Stimulated activated CD4-positive, alpha-beta T cell treated with anti-CD3 and anti-CD28 coated beads, Interleukin-2, amount 100 ng/mL, for 24 hours (primary cell): ENCODE measurements at regions not wholly inside any gene's neighbourhood (a gene's known extent, or its start where the extent isn't known, plus 50 kb on each side); places are given as distances from the start of the nearest gene placed in this dataset.

Experiments used
- DNase-seq, 2 donors: peaks; one replicate each; pipeline ENCODE4 v3.0.0-alpha.2; 2020

DNA sequence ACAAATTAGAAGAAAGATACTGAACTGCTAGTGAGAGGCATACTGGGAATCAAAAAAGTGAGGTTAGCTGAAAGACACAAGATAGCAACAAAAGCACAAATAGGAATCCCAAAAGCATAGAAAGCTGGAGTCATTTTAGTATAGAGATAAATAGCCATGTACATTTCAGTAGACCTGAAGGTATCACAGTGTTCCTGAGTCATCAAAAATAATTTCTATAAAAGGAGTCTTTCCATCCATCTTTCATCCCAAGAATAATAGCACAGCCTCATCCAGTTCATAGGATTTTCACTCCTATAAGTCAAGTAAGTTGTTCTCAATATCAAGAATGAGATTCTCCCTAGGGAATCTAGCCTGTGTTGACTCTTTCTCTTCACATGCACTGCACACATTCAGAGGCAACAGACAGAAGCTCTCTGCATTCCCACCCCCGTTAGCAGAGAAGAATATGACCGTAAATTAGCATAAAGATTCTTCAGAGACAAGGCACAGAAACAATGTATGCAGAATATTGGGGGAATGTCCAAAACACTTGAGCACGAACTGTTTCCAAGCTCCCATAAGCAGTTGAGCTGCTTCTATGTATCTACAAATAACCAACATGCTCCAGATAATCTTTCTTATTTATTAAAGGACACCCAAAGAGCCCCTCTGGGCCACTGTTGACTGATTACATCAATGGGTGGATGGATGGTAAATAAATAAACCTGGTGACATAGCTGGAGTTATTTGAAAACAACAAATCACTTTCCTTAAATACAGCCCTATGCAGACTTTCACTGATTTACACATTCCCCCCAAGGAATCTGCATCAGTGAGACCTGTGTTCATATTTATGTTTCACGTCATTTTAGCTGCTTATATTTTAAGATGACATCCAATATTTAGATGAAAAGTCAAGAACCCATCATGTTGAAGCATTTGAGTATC lies 174.5 kb upstream of the PKDCC start:
- no peak for DNase-seq

DNA sequence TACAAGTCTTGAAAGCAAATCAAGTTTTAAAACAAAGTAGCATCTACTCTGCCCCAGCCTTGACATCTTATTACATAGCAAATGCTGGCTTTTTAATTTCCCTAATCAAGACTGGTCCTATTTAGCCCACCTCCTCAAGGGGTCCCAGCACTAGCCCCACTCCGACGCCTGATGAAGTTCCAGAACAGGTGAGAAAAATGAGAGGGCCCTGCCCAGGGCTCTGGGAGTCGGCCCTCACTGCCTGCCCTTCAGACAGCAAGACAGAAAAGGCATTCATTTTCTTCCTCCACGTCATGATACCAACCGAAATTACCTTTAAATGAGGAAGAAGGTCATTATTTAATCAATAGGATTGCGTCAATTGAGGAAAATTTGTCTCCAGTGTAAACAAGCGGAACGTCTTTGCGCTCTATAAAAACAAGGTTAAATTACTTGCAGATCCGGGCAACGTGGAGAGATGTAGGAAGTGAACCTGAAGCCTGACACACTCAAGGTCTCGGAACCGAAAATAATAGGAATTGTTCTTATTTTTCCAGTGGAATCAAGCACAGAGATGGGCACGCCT lies 170.6 kb upstream of the PKDCC start:
- no peak for DNase-seq

DNA sequence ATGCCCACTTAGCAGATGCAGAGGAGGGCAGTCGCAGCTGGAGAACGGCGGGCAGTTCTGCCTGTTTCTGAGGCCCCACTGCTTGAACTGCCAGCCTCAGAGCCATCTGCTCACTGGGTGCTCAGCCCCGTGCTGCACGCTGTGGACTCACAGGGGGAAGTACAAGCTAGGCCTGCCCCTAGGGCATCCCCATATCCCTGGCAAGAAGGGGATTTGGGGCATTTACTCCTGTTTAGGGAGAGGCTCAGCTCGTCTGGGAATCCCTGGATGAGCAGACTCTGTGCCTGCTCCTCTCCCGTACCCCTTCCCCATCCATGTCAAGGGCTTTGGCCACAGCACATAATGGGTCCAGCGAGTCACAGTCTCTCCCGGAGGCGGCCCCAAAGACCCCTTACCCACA lies 169.8 kb upstream of the PKDCC start:
- no peak for DNase-seq

DNA sequence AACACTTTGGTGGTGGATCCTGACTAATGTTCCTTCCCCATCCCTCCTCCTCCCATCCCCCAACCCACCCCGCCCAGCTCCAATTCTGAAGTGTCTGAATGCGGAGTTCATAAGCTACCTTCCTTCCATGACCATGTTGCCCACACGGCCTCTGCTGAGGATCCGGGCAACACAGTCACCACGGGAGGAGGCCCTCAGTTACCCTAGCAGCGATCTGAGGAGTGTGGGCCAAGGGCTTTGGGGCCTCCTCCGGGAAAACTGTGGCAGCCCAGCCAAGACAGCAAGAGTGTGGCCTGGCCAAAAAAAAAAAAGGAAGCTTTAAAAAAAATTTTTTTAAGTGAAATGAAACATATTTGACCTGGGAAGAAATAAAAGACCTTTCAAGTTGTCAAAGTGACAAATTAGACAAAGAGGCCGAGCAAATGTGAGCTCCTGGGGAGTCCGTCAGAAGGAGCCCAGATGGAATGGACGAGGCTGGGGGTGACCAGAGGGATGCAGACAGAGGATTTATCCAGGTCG lies 169.0 kb upstream of the PKDCC start:
- no peak for DNase-seq

DNA sequence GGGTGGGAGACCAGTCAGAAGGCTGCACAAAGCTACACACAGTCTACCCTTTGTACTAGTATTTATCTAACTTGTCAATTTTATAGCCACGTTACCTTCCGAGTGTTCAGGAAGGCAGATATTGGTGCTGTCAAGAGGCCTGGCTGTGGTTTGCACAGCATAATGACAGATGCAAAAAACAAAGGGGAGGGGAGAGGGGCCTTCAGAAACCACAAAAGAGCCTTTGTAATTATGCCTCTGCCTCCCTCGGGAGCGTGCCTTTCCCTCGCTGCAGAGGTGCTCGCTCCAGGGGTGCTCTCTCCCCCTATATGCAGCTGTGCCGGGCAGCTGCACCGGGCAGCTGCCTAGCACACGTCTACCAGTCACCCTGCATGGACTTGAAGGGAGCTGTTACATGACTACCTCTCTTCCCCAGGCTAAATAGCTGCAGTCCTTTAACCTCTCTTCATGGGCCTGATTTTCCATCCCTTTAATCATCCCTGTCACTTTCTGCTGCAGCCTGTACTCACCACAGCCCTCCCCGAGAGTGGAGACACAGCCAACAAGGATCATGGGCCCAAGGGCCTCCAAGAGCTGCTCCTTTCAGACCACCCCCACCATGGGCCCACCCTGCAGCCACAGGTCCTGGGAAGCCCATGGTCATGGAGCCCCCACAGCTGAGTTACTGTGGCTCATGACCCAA lies 168.4 kb upstream of the PKDCC start:
- no peak for DNase-seq

DNA sequence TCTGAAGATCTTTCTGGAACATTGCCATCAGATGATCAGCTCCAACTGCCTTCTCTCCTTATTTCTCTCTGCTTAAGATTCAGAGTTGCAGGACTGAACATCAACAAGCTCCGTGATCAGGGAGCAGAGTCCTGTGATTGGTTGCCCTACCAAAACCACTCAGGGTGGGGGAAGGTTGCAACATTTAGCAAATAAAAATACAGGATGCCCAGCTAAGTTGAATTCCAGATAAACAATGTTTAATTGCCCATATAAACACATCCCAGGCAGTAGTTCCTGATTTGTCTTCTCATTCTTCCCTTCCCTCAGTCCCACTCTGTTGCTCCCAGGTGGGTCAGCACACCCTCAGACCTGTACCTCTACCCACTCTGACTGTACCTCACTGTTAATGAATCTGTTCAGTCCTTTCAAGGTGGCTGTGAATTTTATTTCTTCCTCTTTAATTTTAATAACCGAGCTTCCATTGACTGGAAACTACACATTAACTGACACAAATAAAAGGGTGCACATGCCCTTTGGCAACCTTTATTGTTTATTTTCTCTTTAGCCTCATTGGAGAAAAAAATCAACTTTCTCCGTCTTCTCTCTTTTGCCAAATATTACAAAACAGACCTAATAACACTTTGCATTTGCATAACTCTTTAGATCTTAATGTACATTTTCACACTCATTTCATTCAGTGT lies 167.1 kb upstream of the PKDCC start:
- no peak for DNase-seq

DNA sequence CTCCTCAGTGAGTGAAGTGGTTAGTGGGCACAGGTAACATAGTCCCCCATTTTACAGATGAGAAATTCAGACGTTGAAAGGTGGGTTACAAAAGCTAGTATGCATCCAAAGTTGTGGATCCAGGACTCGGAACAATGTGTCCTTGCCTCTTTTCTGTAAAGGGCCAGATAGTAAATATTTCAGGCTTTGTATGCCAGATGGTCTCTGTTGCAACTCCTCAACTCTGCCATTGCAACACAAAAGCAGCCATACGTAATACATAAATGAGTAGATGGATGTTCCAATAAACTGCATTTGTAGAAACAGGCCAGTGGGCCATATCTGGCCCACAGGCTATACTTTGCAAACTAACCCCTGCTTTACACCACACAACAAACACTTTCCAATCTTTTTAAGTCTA lies 166.6 kb upstream of the PKDCC start:
- no peak for DNase-seq

DNA sequence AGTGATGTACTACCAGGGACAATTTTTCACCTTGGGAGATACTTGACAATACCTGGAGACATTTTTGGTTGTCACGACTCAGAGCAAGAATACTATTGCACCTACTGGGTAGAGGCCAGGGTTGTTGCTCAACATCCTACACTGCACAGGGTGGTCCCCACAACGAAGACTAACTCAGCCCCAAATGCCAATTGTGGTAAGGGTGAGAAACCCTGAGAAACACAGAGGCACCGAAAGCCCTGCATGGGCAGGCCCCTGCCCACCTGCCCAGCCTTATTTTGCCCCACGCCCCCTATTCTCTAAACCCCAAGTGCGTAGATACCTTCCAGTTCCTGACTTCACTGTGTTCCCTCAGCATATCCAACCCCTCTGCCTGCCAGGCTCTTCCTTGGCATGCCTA lies 163.1 kb upstream of the PKDCC start:
- no peak for DNase-seq

DNA sequence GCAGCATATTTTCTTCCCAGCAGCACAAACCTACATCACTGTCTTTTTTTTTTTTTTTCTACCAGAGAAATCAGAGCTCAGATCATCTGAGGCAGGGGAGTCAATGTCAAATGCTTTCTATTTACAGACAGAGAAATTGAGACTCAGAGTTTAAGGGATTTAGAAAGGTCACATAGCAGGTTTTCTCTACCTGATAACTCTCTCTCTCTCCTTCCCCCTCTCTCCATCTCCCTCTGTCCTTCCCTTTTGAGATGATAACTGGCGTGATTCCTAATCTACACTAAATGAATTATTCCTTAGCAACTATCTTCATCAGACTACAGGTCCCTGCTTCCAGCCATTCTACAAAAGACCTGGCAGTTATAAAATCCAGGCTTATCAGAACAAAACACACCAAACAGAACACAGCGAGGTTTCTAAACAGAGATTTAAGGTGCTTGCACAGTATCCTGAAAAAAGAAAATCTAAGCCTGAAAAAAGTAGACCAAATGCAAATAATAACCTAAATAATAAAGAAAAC lies 161.6 kb upstream of the PKDCC start:
- DNase-seq: no peak

DNA sequence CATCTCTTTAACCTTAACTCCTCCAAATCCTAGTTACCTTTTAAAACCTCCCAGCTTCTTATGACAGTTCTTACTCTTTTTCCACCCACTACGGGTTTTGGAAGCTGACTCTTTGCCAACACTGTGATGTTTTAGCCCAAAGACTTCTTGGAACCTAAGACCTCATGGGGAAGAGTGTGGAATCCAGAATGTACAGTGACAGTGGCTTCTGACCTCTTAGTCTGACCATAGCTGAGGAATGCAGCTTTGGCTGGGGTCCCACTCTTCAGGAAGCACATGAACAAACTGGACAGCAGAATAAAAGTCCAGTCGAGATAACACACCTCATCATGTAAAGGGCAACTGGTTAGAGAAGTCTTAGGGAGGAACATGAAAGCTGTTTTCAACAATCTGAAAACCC lies 161.1 kb upstream of the PKDCC start:
- no peak for DNase-seq

DNA sequence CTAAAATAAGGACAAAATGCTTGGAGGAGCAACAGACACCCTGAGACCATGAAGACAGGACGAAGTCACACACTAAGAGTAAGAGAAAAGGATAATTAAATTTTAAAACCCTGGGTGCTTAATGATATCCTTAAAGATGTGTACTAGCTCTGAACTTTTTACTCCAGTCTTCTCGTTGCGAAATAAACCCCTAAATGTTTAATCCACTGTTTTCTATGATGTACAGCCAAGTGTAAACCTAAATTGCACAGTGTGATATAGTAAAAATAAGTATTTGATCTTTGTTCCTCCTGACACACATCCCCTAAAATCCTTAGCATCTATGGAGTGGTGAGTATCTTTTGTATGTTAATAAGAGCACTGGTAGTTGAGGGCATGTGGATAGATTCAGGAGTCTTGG lies 157.5 kb upstream of the PKDCC start:
- no peak for DNase-seq

DNA sequence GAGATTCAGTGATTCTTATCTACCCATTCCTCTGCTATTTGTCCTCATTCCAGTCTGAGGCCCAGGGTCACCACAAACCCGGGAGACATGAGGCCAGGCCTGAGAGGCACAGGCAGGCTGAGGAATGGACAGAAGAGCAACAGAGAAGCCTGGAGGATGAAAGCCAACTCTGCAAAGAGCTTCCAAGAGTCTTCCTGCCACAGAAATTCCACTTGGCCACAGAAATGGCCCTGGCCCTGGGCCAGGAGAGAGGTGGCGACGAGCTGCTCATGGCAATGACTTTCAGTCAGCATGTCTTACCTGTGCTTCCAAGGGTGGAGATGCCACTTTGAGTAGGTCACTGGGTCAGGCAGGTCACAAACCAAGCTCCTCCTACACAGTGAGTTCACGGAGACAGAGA lies 155.3 kb upstream of the PKDCC start:
- no peak for DNase-seq

DNA sequence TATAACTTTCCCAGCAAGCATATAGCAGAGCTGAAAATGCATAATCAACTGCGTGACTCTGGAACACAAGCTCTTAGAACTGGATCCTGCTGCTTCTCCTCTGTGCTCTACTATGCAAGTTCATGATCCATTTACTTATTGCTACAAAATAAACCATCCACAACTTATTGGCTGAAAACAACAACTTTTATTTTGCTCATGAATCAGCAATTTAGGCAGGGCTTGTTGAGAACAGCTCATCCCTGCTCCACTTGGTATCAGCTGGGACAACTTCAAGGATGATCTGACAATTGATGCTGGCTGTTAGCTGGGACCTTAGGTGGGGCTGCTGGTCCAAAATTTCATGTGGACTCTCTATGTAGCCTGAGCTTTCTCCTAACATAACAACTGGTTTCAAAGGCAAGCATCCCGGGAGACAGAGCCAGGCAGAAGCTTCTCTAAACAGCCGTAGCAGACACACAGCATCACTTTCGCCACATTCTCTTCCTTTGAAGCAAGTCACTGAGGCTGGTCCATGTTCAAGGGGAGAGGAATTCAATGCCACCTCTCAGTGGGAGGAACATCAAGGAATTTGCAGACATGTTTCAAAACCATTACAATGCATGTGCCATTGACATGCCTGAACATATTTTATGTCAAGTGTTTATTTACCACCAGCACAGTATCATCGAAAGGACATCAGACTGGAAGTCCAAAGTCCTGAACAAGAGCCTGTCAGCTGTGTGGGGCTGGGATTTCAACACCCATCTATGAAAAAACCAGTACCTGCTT lies 153.1 kb upstream of the PKDCC start:
- DNase-seq: no peak

DNA sequence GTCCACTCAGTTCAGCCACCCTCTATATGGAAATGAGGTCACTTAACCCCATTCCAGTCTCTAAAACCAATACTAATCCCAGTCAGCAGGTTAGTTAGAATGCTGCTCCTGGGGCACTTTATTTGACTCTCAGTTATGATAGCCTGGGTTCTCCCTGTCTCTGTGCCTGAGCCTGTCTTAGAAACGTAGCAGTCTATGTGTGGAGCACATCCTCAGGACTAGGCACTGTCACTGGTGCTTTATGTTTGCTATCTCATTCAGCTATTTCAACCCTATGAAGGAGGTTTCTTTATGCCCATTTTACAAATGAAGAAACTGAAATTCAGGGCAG lies 152.5 kb upstream of the PKDCC start:
- no peak for DNase-seq

DNA sequence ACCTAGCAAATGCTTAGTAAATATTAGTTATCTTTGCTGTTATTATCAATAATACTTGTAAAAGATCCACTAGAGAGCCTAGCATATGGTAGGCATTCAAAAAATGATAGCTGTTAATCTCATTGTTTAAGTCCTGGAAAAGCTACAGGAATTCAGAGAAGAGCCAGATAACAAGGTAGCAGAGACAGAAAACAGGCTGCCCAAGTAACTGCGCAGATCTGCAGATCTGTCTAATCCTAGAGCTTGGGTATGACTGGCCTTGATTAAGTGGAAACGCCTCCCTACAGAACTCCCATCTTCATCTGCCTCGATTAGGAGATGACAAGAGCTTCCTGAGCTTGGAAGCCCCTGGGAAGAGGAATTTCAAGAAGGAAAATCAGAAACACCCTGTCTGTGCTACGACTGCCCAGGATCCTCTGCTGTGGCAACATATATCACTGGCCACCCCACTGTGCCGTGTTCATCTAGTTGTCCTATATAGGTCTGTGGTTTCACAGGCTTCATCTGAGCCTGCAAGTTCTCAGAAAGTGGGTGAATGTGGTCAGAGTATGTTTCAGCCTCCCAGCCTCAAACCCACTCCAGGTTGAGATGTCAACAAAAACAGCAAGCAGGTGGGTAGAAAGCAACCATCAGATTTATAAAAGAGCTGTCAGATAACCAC lies 151.5 kb upstream of the PKDCC start:
- DNase-seq: peak in 1 of 2 donors; percentile 20

DNA sequence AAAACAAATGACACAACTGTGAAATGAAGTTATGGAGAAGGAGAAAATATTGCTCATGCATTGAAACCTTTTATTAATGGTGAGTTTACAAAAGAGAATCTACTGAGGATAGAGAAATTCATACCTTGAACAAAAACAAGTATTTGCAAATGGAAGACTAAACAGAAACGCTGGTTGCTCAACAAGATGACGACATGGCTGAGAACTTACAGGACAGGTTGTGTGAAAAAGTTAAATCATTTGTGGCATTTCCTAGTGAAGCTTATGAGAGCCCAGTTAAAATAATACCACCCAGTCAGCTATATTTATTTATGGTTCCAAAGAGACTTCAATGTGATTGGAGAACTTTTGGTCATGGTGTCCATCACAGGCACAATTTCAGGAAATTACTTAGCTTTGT lies 148.6 kb upstream of the PKDCC start:
- no peak for DNase-seq

DNA sequence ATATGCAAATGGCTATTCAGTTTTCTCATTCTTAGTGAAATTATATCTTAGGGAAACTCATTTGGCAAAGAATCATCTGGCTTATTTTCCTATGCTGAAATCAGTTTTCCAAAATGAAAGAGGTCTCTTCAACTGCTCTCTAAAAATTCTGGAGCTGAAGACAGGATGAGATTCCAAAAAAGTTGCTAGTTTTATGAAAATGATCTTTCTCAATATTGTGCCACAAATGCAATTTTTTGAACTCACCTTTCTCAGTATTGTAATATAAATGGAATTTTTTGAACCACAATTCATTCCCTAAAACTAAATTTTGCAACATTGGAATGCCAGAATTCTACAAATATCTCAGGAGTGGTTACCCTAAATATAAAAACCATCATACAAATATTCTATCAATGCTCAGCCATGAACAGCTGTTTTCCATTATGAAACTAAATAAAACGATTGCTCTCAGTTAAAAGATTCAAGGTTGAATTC lies 147.7 kb upstream of the PKDCC start:
- DNase-seq: no peak

DNA sequence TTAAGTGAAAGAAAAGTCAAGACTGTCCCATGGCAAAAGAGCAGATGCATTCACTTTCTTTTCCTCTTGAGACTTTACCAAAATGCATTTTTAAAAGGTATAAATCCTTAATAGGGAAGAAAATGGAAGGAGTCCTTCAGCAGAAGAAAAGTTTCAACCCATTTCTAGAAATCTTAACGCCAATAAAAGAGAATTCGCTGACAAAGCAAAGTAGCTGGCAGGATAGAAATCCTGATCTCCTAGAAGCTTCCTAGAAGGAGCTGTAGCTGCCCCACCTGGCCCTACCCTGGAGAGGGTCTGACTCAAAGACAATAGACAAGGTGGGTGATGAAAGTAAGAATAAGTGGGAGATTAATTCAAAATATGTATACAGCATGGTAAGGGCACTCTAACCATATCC lies 144.9 kb upstream of the PKDCC start:
- no peak for DNase-seq

DNA sequence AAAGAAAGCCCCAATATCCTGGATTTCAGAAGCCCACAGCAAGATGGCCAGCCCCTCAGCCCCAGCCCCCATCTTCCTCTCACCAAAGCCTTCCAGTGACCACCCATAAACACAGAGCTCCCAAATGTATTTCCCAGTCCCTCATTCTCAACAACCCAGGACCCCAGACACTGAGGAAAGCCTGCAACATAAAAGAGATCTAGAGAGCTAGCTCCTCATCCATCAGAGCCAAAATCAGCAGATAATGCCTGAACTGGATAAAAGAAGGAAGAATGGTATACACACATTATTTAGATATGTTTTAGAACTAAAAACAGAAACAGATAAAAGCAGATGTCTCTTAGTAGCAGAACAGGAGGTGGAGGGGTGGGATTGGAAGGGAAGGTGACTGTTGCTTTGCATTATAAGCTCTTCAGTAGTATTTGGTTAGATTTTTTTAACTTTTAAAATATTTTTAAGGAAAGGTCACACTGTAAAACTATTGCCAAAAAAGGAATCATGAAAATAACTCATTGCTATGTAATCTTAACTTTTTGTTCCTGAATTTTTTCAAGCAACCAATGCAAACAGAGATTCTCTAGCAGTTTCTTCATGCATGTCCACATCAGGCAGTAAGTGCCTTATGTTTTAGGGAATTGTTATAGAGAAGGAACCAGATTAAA lies 144.2 kb upstream of the PKDCC start:
- DNase-seq: no peak

DNA sequence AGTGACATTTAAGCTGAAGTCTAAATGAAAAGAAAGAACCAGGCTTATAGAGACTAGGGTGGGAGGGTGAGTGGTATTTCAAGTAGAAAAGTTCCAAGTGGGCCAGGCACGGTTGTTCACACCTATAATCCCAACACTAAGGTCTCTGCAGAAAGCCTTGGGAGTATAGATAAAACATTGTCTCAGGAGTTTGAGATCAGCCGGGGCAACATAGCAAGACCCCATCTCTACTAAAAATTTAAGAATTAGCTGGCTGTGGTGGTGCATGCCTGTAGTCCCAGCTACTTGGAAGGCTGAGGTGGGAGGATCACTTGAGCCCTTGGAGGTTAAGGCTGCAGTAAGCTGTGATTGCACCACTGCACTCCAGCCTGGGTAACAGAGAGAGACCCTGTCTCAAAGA lies 143.4 kb upstream of the PKDCC start:
- DNase-seq: no peak
